ENCODE measurements at regions not wholly inside any gene's neighbourhood (a gene's known extent, or its start where the extent isn't known, plus 50 kb on each side); places are given as distances from the start of the nearest gene placed in this dataset.

DNA sequence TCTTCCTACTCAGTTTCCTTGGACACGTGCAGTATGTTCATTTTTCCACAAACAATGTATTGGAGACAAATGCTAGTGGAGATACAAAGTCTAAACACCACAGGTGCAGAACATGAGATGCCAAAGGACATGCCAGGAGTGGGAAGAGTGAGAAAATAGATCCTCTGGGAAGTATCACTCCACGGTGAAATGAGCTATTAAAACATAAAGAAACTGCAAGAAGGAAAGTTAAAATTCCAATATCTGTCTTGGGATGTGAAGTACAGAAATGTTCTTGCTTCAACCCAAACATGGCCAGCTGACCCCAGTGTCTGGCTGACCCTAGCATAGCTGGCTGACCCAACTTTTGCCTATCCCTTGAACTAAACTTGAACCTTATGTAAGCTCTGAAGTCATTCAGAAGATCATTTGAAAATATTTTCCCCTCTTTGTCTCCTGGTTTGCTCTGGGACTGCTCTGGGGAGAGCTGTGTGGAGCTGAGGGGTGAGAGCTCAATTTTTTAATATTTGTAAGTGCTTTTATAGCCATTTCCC, 59.5 kb downstream of the FZD1 start:
- DNase-seq (ENCODE audit: low spot score), result no peak

DNA sequence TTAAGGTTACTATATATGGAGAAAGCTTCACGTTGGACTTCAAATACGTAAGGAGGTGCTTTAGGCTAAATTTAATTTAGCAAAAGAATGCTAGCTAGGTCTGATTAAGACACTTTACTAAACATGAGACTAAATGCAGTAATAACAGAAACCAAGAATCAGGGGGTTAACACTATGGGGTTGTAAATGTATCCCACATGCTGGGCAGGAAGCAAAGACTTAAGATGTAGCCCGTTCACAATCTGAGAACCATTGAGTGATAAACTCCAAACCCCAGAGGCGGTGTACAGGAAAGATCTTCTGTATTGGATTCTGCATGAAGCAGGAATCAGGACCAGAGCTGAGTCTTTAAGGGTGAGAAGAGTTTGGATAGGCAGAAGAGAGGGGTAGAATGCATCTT, 60.4 kb downstream of the FZD1 start:
- DNase-seq (ENCODE audit: low spot score), result no peak

DNA sequence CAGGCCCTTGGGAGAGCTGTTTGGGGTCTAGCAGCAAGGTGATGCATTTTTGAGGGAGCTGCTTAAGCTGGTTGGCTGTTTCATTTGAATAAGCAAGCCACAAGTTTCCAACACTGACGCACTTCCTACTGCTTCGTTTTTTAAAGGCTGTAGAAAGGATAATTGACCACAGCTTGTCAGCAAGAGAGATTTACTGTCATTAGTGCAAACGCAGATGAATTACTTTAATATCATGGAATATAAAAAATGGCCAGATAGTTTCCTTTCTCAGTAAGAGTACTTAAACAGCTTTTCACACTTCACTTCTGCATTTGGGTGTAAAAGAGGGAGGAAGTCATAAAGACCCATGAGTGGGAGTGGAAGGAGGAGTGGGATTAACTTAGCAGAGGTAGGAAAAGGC, 61.5 kb downstream of the FZD1 start:
- no peak for DNase-seq (ENCODE audit: low spot score)

DNA sequence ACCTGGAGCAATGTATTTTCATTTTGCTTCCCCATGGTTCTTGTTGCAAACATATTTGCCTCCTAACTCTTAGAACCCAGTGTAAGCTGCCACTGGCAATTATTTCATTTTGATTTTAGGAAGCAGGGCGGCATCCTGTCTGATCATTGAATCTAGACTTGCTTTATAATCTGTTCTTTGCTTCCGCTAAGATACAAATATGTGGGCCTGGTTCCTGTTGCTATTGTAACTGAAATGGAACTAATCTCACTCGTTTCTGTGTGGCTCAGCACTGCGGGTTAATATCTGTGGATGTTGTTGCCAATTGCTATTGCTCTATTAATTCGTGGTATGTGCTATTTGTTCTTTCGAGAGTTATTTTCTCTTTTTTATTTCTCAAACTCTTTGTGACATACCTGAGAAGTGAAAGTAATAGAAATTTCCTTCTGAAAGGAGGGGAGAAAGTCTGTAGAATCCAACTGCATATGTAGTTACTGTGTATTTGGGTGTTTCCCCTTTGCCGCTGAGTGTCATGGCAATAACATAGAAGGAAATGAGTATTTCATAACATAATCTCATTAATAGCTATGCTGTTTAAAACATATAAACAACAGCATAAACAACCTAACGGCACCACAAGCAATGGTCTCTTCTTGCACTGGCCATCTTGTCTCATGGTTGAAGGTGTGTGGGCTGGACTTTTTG, 62.4 kb downstream of the FZD1 start:
- no peak for DNase-seq (ENCODE audit: low spot score)

DNA sequence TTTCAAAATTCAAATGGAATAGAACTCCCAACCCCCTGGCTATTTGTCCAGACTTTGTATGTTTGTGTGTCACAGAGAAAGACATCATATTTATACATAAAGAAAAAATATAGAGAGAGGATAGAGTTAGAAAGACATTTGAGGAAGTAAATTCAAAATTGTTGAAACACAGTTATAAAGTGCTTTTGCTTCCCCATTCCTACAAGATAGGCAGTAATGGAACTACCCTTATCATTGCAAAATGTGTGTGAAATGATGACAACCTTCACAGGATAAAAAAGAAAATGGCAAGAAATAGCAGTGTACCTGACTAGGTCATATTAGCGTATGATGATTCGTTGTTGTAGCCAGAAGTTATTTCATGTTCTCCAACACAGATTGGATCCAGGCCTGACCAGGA, 63.1 kb downstream of the FZD1 start:
- no peak for DNase-seq (ENCODE audit: low spot score)

DNA sequence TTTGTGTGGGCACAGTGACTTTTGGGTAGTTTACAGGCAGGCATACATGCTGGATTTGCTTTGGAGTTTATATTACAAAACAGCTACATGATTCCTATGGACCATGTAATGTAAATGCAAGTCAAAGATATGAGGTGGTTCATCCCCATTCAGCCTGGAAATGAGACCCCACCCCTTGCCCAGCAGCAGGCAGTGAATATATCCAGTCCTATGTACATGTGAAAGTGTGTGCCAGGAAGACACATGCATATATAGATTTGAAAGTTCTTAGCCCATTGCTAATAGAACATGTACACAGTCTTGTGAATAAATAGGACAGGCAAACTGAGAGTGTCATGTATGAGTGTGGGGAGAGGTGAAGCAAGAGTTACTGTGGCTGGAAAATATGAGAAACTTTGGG, 65.3 kb downstream of the FZD1 start:
- no peak for DNase-seq (ENCODE audit: low spot score)

DNA sequence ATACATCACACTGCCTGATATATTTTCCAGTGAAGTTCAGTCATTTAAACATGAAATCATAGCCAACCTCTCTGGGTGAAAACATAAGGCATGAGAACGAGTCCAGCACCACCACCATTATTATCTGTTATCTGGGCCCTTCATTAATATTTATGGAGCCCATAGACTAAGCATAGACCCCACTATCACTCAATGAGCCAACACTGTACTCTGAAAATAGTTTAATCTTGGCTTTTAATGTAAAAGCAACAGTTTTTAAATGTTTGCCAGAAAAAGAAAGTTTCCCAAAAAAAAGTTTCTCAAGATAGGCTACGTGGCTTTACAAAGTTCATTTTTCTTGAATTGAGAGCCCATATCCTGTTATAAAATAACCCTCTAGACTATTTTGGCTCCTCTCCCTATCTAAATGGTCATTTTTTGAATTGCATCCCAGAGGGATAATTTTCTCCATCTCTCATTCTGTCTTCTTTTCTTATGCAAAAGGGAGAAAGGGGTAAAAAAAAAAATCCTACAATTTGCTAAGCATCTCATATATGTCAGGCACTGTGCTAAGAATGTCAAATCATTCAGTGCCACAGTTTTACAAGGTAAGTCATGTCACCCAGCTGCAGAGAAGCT, 66.1 kb downstream of the FZD1 start:
- no peak for DNase-seq (ENCODE audit: low spot score)

DNA sequence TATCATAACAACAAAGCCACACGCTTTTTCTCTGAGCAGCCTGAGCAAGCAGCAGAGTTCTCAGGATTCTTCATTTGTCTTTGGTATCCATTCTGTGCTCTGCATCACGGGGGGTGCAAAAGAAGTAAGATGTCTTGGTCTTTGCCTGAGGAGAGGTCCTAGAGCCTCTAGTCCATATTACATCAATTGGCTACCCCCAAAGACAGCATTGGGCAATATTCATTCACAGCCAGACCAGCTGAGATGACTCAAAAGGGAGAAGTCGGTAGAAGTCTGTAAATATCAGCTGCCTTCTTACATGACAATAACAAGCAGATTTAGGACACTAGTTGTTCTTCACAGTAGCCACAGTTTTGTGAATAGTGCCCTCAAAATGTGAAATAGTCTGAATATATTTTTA, 66.6 kb downstream of the FZD1 start:
- DNase-seq (ENCODE audit: low spot score), result no peak

DNA sequence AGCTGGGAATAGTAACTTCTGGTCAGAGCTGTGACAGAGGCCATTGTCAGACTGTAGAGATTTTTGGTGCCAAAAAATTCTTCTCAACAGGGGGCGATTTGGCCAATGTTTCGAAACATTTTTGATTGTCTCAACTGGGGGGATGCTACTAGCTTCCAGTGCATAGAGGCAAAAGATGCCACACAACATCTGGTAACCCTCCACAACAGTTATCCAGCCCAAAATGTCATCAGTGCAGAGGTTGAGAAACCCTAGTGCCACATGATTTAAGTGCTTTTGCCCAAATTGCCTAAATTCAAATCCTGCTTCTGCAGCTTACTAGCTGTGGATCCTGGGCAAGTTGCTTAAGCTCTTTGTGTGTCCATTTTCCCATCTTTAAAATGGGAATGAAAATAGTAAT, 71.9 kb downstream of the FZD1 start:
- no peak for DNase-seq (ENCODE audit: low spot score)

DNA sequence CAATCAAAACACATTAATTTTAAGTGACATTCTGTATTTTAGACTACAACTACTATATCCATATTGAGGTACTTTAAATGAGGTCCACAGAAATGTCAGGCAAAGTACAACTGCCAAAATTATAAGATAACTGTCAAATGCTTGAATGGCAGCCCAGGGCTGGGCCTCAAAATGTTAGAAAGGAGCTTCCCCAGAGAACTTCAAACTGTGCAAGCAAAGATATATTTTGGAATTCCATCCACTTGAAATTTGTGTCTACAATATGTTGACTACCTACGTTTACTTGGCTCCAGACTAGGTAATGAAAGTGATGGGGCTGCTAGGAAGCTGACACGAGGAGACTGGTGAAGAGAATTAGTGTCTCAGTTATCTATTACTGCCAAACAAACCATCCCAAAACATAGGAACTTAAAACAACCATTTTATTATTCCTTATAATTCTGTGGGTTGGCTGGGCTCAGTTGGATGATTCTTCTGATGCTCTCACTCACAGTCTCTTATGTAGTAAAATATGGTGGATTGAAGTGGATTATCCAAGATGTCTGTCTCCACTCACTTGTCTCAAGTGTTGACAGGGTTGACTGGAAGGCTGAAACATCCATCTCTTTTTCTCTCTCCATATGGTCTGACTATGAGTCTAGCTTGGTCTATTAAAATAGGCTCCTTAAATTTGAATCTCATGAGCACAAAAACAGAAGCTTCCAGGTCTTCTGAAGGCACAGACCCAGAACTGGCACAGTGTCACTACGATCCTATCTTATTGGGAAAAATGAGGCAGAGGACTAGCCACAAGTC, 74.2 kb downstream of the FZD1 start:
- DNase-seq (ENCODE audit: low spot score), result no peak

DNA sequence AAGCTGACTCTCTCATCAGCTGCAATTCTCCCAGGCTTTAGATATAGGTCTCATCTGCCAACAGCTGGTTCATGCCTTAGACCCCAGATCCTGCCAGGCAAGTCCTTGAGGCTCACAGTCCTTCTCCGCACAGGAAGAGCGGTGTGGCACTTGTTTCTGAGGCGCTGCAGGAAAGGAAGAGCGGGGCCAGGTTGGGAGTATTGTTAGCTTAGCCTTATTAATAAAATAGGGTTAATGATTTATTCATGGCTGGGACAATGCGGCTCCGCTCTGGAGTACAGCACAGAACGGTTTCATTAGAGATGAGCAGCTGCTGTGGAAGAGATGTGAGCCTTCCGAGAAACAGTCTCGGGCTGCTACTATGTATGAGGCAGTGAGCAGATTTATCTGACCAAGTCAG, 78.1 kb downstream of the FZD1 start:
- DNase-seq (ENCODE audit: low spot score), result no peak

DNA sequence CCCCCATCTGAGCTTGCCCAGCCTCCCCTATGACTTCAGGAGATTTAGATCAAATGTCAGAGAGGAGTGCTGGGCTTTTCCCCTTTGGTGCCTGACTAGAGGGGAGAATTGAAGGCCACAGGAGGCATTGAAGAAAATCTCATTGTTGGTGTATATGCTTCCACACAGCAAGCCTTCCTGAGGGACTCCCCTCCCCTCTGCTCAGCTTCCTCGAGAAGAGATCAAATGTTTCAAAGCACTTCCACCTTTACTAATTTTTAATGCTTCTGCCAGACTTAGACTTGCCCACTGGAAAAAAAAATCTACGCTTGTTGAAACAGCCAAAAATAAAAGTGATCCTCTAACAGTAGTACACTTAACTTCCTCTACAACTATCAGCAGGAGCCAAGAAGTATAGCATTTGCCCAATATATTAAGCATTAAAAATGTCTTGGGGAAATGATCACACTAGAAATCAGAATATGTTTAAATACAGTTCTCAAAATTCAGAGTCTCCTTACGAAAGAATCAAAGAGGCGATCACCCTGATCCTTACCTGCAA, 79.3 kb downstream of the FZD1 start:
- no peak for DNase-seq (ENCODE audit: low spot score)

DNA sequence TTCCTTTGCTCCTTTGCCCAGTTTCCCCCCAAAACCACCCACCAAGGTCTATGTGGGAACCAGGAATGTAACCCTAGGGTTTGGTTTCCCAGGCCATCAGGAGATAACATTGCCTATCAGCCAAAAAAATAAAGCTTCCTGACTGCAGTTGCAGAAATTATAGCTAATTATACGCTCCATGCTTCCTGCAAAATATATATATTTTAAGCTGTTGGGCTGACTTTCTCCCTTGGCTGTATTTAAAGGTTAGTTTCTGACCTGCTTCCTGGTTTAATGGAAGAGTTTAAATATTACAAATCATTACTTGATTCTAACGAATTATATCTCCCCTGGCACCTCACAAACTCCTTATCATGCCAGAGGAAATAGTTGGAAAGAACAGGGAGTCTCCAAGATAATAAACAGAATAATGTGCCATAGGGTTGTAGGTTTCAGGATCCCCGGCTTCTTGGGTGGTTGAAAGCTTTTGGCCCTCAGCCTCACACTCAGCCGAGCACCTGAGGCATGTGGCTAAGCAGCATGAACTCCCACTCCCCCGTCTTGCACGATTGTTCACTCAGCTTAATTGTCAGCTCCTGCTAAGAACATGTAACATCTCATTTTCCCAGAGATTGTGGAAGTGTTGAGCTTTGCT, 79.9 kb downstream of the FZD1 start:
- DNase-seq (ENCODE audit: low spot score), result no peak

DNA sequence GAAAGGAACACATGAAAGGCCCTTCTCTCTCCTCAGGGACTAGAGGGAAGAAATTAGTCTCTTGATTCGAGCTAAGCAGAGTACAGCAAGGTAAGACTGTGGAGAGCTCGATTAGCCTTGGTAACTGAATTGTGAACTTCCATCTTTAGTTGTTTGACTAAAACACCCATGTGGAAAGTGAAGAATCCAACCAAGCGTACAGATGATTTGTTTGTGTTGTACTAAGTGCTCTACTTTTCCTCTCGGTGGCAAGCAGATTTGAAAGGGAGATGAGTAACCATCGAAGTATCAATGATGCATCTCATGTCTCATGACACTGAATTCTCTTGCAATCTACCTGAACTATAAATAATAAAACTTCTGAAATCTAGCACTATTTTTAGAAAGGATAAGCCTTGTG, 80.7 kb downstream of the FZD1 start:
- DNase-seq (ENCODE audit: low spot score), result no peak

DNA sequence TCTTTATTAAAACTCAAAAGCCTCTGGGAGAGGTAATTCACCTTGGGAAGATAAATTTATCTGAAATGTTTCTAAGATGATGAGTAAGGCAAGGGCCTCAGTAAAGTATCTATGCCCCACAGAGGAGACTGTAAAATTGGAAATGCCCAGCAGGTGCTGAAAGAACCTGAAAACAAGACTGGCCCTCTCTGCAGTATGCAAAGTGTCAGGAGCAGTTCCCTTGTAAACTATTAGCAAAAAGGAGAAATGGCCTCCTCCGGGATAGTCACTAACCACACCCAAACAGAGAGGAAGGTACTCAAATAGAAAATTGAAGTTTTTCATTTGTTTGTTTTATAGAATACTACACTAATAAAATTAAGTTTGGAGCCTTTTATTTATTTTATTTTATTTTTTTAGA, 81.2 kb downstream of the FZD1 start:
- DNase-seq (ENCODE audit: low spot score), result no peak

DNA sequence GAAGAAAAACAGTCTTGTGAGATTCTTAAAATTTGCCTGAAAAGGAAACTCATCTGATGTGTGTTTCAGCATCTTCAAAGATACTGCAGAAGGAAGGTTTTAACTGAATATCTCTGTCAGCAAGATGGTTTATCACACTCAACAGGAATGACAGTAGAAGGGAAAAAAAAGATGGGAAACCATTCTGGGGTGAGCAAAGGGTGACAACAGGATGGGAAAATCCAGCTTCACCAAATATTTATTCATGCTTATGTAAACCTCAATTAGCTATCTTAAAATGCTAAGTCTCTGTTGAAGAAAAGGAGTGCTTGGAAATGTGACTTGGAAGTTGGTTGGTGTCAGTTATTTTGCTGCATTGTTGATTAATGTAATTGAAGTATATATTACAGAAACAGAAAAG, 82.2 kb downstream of the FZD1 start:
- DNase-seq (ENCODE audit: low spot score), result no peak

DNA sequence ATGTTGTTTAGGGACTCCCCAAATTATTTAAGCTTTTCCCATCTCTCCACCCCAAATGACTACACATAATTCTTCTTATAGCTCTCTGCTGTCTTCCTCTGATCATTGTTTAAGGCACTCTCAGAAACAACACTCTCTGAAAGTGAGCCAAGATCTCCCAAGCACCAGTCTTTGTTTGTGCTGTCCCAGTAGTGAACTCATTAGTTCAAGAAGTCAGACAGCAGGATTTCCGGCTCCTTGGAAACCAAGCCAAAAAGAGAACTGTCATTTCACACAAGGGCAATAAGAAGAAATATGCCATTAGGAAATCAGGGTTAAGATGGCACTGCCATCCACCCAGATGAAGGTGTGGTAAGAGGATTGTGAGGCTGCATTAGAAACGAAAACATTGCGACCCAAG, 83.1 kb downstream of the FZD1 start:
- DNase-seq (ENCODE audit: low spot score), result no peak

DNA sequence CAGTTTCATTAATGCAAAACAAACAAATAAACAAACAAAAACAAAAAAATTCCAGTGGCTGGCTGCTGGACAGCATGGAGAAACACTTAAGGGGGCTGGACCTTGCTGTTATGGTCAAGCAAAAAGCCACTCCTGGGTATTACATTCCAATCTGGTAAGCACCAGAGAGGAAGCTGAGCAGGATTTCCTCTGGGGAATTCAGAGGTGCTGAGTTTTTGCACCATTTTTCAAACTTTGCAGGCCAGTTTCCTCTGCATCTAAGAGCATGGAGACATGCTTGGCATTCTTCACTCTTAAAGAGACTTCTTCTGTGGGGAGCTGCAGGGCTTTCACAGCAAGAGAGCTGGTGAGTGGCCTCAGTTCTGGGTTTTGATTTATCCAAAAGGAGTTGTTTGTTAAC, 84.5 kb downstream of the FZD1 start:
- DNase-seq (ENCODE audit: low spot score), result peak; percentile 43

DNA sequence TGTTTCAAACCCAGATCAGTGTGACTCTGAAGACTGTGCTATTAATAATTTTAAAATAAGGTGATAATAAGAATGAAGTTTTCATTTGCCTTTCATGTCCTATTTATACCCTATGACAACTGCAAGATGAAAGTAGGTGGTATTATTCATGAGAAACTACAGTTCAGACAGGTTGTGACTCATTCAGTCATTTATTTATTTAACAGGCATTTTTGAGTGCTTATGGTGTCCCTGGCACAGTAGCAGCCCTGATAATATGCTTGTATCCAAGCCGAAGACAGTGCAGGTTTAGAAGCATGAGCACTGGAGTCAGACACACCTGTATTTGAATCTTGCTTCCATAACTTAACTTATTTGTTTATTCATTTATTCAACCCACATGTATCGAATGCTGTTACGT, 87.1 kb downstream of the FZD1 start:
- DNase-seq (ENCODE audit: low spot score), result no peak

DNA sequence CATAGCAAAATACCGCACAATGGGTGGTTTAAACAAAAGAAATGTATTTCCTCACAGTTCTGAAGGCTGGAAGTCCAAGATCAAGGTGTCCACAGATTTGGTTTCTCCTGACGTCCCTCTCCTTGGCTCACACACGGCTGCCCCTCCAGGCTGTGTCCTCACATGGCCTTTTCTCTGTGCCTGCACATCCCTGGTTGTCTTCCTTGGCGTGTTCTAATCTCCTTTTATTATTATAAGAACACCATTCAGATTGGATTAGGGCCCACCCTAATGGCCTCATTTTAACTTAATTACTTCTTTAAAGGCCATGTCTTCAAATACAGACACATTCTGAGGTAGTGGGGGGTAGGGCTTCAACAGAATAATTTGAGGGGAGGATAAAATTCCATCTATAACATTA, 87.9 kb downstream of the FZD1 start:
- DNase-seq (ENCODE audit: low spot score), result no peak

DNA sequence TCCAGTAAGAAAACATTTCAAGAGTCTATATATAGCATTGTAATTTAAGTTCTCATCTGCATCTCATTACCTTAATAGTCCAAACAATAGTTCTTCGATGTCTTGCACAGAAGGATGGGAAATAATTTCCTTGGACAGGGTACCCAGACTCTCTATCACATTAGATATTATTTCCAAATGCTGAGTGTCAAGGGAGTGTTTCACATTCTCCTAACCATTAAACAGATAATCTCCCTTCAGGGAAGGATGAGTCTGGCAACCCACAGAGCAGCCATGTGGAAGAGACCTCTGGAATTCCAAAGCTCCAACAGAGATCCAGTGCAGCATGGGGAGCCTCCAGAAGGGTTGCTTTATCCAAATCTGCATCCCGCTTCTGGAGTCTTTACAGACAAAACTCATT, 89.6 kb downstream of the FZD1 start:
- DNase-seq (ENCODE audit: low spot score), result peak; percentile 10

DNA sequence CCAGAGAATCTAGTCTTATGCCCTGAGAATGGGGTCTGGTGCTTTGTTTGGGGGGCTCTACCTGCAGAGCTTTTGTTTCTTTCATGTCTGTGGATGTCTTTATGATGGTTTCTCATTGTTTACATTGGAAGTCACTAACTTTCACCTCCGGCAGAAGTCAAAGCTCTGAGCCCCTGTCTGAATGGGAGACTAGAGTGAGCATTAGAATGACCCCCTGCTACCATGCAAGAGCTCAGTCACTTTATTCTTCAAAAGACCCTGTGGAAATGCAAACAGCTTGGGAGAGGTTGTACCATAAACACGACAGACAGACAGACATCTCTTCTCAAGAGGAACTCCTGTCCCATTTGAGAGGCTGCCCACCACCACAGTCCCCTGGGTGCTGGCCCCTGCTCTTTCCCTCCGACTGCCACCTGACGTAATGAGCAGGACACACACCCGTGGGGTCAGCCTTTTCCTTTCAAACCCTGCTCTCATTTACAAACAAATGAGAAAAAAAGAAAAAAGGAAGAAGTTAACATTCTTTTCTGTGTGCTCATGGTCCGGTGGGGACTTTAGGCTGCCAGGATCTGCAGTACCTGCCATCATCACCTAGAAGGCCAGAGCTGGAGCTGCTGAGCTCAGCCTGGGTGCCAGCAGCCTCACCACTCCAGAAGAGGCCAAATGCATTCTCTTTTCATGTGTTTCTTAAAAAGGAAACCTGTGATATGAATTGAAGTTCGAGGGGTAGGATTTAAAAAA, 91.6 kb downstream of the FZD1 start:
- DNase-seq (ENCODE audit: low spot score), result no peak

All from GM03348 (cell line).